ENCODE measurements at regions not wholly inside any gene's neighbourhood (a gene's known extent, or its start where the extent isn't known, plus 50 kb on each side); places are given as distances from the start of the nearest gene placed in this dataset.

GRCh38 chr2:150609831-150610582 is 122.5 kb upstream of the RND3 start:
- TF ChIP-seq CTCF (IDR thresholded peaks at IDR 0.05; ENCODE audit: low read depth, low read length, poor library complexity, severe bottlenecking), result no peak
- TF ChIP-seq EZH2phosphoT487 (IDR thresholded peaks at IDR 0.05; ENCODE audit: borderline replicate concordance, low read length), result no peak

Measured in DOHH2 (cell line).